GM23248 (cell line): ENCODE measurements at regions not wholly inside any gene's neighbourhood (a gene's known extent, or its start where the extent isn't known, plus 50 kb on each side); places are given as distances from the start of the nearest gene placed in this dataset.

ENCODE experiments used
- DNase-seq: peaks from one replicate; pipeline ENCODE4 v3.0.0-alpha.2; 2015
- H2AFZ ChIP-seq: fragments of 200-600 bp; sonication (generic); 2 replicates; pipeline ENCODE4 v1.6.1; 2016; ENCODE audit warnings: antibody characterized with exemption
- H3F3A ChIP-seq: fragments of 200-600 bp; sonication (generic); 2 replicates; pipeline ENCODE4 v1.6.1; 2016; ENCODE audit warnings: mild to moderate bottlenecking, antibody characterized with exemption, mixed run types; ENCODE audit not compliant: insufficient read depth
- H3K27ac ChIP-seq: fragments of 200-600 bp; sonication (generic); 2 replicates; pipeline ENCODE4 v1.5.1; 2016; ENCODE audit warnings: mild to moderate bottlenecking
- H3K27me3 ChIP-seq: fragments of 200-600 bp; sonication (generic); replicated peaks from 2 replicates; pipeline ENCODE4 v1.6.1; 2016; ENCODE audit warnings: mild to moderate bottlenecking; ENCODE audit not compliant: insufficient read depth
- H3K36me3 ChIP-seq: fragments of 200-600 bp; sonication (generic); 2 replicates; pipeline ENCODE4 v1.6.1; 2016; ENCODE audit warnings: low read depth, mild to moderate bottlenecking
- H3K4me1 ChIP-seq: fragments of 200-600 bp; sonication (generic); 2 replicates; pipeline ENCODE4 v1.6.1; 2016; ENCODE audit warnings: mild to moderate bottlenecking; ENCODE audit not compliant: insufficient read depth
- H3K4me2 ChIP-seq: fragments of 200-600 bp; sonication (generic); one replicate; pipeline ENCODE4 v1.6.1; 2016; ENCODE audit warnings: mild to moderate bottlenecking; ENCODE audit not compliant: unreplicated experiment
- H3K4me3 ChIP-seq: fragments of 200-600 bp; sonication (generic); 2 replicates; pipeline ENCODE4 v1.5.1; 2016; ENCODE audit warnings: mild to moderate bottlenecking
- H3K79me2 ChIP-seq: fragments of 200-600 bp; sonication (generic); 2 replicates; pipeline ENCODE4 v1.6.1; 2016; ENCODE audit warnings: mild to moderate bottlenecking; ENCODE audit not compliant: insufficient read depth
- H3K9ac ChIP-seq: fragments of 200-600 bp; sonication (generic); 2 replicates; pipeline ENCODE4 v1.6.1; 2016; ENCODE audit warnings: mild to moderate bottlenecking
- H3K9me2 ChIP-seq: fragments of 200-600 bp; sonication (generic); 2 replicates; pipeline ENCODE4 v1.6.1; 2016; ENCODE audit warnings: mixed run types, mild to moderate bottlenecking, moderate library complexity; ENCODE audit not compliant: insufficient read depth
- H3K9me3 ChIP-seq: fragments of 200-600 bp; sonication (generic); one replicate; pipeline ENCODE4 v1.6.1; 2017; ENCODE audit warnings: low read depth
- H4K20me1 ChIP-seq: fragments of 200-600 bp; sonication (generic); 2 replicates; pipeline ENCODE4 v1.6.0; 2016; ENCODE audit not compliant: insufficient read depth
- EZH2 ChIP-seq: fragments of 200-600 bp; sonication (generic); IDR thresholded peaks from 2 replicates; pipeline ENCODE4 v1.6.1; 2018; ENCODE audit warnings: antibody characterized with exemption, mild to moderate bottlenecking; ENCODE audit not compliant: insufficient read depth, poor library complexity, severe bottlenecking
- EZH2phosphoT487 ChIP-seq: fragments of 200-600 bp; sonication (generic); IDR thresholded peaks from 2 replicates; pipeline ENCODE4 v1.6.1; 2018; ENCODE audit warnings: antibody characterized with exemption, moderate library complexity, mild to moderate bottlenecking, low read depth; ENCODE audit not compliant: insufficient read depth
- WGBS, 2 experiments: methylation state at CpG; one replicate each; pipeline ENCODE4 v1.1.6; 2015 to 2017; ENCODE audit warnings: low lambda C conversion rate in 2 of 2, low coverage in 1 of 2; ENCODE audit errors: missing lambda C conversion rate in 2 of 2; 5-methylcytosine and 5-hydroxymethylcytosine counted together
- in situ Hi-C: fragments of 300-500 bp; cut with MboI; formaldehyde crosslinking; loops from 2 replicates; pipeline ENCODE4 v1.15.0; 2020

DNA sequence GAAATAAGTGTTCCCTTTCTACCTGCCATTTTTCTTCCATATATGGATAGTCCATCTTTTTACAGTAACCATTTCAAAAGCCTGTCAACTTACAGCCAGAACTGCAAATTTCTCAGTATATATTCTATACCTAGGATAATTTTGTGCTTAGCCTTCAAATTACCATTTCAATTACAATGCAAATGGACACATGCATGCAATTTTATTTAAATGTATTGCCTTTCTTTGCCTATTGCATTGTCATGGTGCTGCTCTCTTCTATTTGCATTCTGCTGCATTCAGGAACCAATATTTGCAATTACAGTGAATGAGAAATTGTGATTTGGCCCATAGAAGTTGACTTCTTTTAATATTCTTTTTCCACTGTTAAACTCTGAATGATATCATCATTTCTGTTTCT lies 1753.4 kb upstream of the TENM3 start:
- H3K27me3 ChIP-seq = no peaks in the 10 kb centered on the region
- no peak overlapping the region for H3K4me3 ChIP-seq
- no peaks in the 10 kb centered on the region for H3K9me2 ChIP-seq
- in situ Hi-C loops = no loop called here
- TF ChIP-seq EZH2phosphoT487 = no peak
- TF ChIP-seq EZH2 = no peak
- no peaks in the 10 kb centered on the region for H3K9me3 ChIP-seq
- no peaks in the 10 kb centered on the region for H3K79me2 ChIP-seq
- H3K4me2 ChIP-seq = no peak overlapping the region
- H3K36me3 ChIP-seq = no peaks in the 10 kb centered on the region
- no peak overlapping the region for H3K27ac ChIP-seq
- no peaks in the 10 kb centered on the region for H3K4me1 ChIP-seq
- no peak for DNase-seq
- H3F3A ChIP-seq = no peaks in the 10 kb centered on the region
- H3K9ac ChIP-seq = no peak overlapping the region
- no peak overlapping the region for H2AFZ ChIP-seq
- H4K20me1 ChIP-seq = no peaks in the 10 kb centered on the region

DNA sequence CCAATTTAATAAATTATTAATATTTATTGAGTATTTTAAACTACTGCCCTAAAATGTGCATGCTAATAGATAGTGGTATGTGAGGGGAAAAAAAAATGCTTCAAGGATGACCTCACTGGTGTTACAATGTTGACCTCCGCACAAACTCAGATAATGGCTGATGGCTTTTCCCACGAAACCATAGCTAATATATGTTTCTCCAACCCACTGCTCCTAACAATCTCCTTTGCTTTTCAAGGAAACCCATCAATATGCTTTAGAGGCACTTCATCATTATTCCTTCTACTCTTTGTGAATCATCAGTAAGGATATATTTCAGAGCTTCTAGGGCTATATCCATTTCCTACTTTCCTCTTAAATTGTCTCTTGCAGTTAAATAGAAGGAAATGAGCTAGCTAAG lies 1752.0 kb upstream of the TENM3 start:
- no peaks in the 10 kb centered on the region for H3K27me3 ChIP-seq
- H3K4me2 ChIP-seq = no peak overlapping the region
- no peak overlapping the region for H3K4me3 ChIP-seq
- H3K27ac ChIP-seq = no peak overlapping the region
- H3F3A ChIP-seq = no peaks in the 10 kb centered on the region
- no peaks in the 10 kb centered on the region for H4K20me1 ChIP-seq
- WGBS, 2 experiments = 21 to 35% methylated on average over 2 of the region's 2 CpGs
- TF ChIP-seq EZH2phosphoT487 = no peak
- no peak for TF ChIP-seq EZH2
- H3K9me3 ChIP-seq = no peaks in the 10 kb centered on the region
- H3K36me3 ChIP-seq = no peaks in the 10 kb centered on the region
- no peaks in the 10 kb centered on the region for H3K4me1 ChIP-seq
- no peaks in the 10 kb centered on the region for H3K79me2 ChIP-seq
- H3K9ac ChIP-seq = no peak overlapping the region
- no peak for DNase-seq
- no peaks in the 10 kb centered on the region for H3K9me2 ChIP-seq
- no peak overlapping the region for H2AFZ ChIP-seq
- in situ Hi-C loops = no loop called here

DNA sequence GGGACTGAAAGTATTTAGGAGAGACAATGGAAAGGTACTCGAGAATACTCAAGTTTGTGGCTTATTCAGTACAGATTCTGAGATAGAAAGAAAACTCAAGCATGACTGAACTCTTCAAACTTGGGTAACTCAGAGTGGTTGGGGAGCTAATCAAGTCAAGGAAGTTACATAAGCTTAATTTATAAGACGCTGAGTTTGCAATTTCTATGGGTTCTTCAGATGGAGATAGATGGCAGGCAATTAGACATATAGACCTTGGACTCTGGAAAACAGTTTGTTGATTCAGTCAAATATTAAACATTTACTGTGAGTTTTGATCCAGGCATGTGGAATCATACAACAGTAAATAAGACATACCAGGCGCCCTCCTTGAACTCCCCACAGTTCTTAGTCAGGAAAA lies 1749.9 kb upstream of the TENM3 start:
- Histone ChIP-seq H4K20me1 (no peaks in the 10 kb centered on the region), H3K9me2 (no peaks in the 10 kb centered on the region), H3K9me3 (no peaks in the 10 kb centered on the region), H3K4me1 (no peaks in the 10 kb centered on the region), H3K27me3 (no peaks in the 10 kb centered on the region), H3F3A (no peaks in the 10 kb centered on the region), H3K4me2 (no peak overlapping the region), H2AFZ (no peak overlapping the region), H3K4me3 (no peak overlapping the region), H3K9ac (no peak overlapping the region), H3K79me2 (no peaks in the 10 kb centered on the region), H3K27ac (no peak overlapping the region), H3K36me3 (no peaks in the 10 kb centered on the region)
- in situ Hi-C loops = no loop called here
- no peak for TF ChIP-seq EZH2
- no peak for TF ChIP-seq EZH2phosphoT487
- no peak for DNase-seq
- 7 to 10% methylated on average over 3 of the region's 3 CpGs for WGBS, 2 experiments

DNA sequence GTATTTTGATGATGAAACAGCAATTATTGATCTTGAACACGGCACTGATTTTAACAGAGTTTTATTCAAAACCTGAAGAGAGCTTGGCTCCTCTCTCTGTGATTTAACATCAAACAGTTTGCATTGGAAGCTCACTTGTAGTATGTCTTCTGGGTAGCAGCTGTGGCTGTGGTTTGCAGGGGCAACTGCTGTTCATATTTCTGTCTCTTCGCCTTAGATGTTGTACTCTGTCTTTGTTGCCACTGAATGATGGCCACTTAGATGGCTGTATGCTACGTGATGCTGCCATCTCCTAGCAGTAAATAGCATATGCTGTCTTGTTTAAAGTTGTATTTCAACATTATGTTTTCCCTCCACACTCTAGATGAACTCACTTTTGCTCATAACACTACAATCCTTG lies 1743.0 kb upstream of the TENM3 start:
- H3K9me2 ChIP-seq = no peaks in the 10 kb centered on the region
- DNase-seq = no peak
- H3K9ac ChIP-seq = no peak overlapping the region
- no peaks in the 10 kb centered on the region for H3K36me3 ChIP-seq
- H3K4me1 ChIP-seq = no peaks in the 10 kb centered on the region
- no peaks in the 10 kb centered on the region for H3K9me3 ChIP-seq
- 3 to 8% methylated on average over 3 of the region's 3 CpGs for WGBS, 2 experiments
- H3K4me2 ChIP-seq = no peak overlapping the region
- TF ChIP-seq EZH2phosphoT487 (no peak), EZH2 (no peak)
- no peak overlapping the region for H3K4me3 ChIP-seq
- no peaks in the 10 kb centered on the region for H3K27me3 ChIP-seq
- no peaks in the 10 kb centered on the region for H3F3A ChIP-seq
- no peaks in the 10 kb centered on the region for H3K79me2 ChIP-seq
- no peak overlapping the region for H2AFZ ChIP-seq
- no peaks in the 10 kb centered on the region for H4K20me1 ChIP-seq
- in situ Hi-C loops = no loop called here
- no peak overlapping the region for H3K27ac ChIP-seq

DNA sequence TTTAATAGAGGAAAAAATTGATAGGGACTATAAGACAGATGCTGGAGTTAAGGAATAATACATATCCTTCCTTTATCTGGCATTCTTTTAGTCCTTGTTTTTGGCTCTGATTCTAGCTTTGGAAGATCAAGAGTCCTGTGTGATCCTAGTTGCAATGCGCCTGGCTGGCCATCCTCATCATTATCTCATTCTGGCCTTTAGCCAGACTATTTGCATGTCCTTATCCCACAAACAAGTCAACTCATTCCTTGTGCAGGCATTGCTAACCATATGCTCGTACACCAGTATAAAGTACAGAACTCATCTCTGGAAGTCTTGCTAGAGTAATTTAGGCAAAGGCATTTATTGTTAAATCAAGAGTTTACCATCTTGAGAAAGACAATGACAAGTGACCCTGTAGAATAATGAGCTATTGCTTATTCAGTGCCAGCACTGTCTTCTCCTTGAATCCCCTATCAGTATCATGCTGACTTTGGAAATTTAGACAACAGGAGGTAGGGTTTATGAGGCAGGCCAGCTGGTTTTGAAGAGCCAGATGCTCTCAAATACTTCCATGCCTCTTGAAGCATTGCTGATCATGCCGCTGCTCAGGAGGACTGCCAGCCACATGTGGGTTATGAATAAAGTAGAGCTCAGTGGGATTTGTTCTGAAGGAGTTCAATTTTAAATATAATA lies 1730.3 kb upstream of the TENM3 start:
- Histone ChIP-seq H3K9me2 (no peaks in the 10 kb centered on the region), H3K4me3 (no peak overlapping the region)
- WGBS, 2 experiments = 2 to 3% methylated on average over 3 of the region's 3 CpGs

More for the DNA sequence above, 1730.3 kb upstream of the TENM3 start:
- H3K27me3 ChIP-seq = no peaks in the 10 kb centered on the region
- DNase-seq = no peak
- in situ Hi-C loops = no loop called here
- H3K9me3 ChIP-seq = no peaks in the 10 kb centered on the region
- H3K27ac ChIP-seq = no peak overlapping the region
- no peaks in the 10 kb centered on the region for H3F3A ChIP-seq
- H3K4me1 ChIP-seq = no peaks in the 10 kb centered on the region
- TF ChIP-seq EZH2phosphoT487 = no peak
- TF ChIP-seq EZH2 = no peak
- no peak overlapping the region for H3K9ac ChIP-seq
- no peaks in the 10 kb centered on the region for H4K20me1 ChIP-seq
- H2AFZ ChIP-seq = no peak overlapping the region
- H3K4me2 ChIP-seq = no peak overlapping the region
- no peaks in the 10 kb centered on the region for H3K79me2 ChIP-seq
- no peaks in the 10 kb centered on the region for H3K36me3 ChIP-seq
